CD14-positive monocyte (primary cell): ENCODE measurements at regions not wholly inside any gene's neighbourhood (a gene's known extent, or its start where the extent isn't known, plus 50 kb on each side); places are given as distances from the start of the nearest gene placed in this dataset.

Experiments used
- DNase-seq, 3 donors: peaks; one replicate each; pipeline ENCODE4 v3.0.0-alpha.2; 2011 to 2022
- H2AFZ ChIP-seq: 2 replicates; pipeline ENCODE4 v1.6.0; 2012; ENCODE audit warnings: mild to moderate bottlenecking, low read depth, low read length, inconsistent platforms; ENCODE audit not compliant: insufficient read depth, poor library complexity, severe bottlenecking
- H3K27ac ChIP-seq, 2 donors: 1 replicate in 1 of 2; 2 replicates in 1 of 2; pipeline ENCODE4 v1.5.1; 2012 to 2013; ENCODE audit warnings: low read length in 2 of 2, control low read depth in 1 of 2, inconsistent platforms in 1 of 2, low read depth in 1 of 2, mild to moderate bottlenecking in 1 of 2
- H3K27me3 ChIP-seq, 2 donors: one replicate each; pipeline versions ENCODE4 v1.6.0 to v1.6.1; 2011 to 2013; ENCODE audit warnings: low read length in 2 of 2; ENCODE audit not compliant: control insufficient read depth in 2 of 2, insufficient read depth in 2 of 2
- H3K36me3 ChIP-seq, 2 donors: replicated peaks in 1 of 2; 1 replicate in 1 of 2; 2 replicates in 1 of 2; pipeline versions ENCODE4 v1.5.1 to v1.6.1; 2012 to 2013; ENCODE audit warnings: low read length in 2 of 2, control low read depth in 1 of 2, inconsistent platforms in 1 of 2, mild to moderate bottlenecking in 1 of 2; ENCODE audit not compliant: insufficient read depth in 2 of 2, control insufficient read depth in 1 of 2
- H3K4me1 ChIP-seq, 2 donors: 1 replicate in 1 of 2; 2 replicates in 1 of 2; pipeline versions ENCODE4 v1.5.1 to v1.6.1; 2012 to 2013; ENCODE audit warnings: low read length in 2 of 2, control low read depth in 1 of 2, inconsistent platforms in 1 of 2, mild to moderate bottlenecking in 1 of 2, moderate library complexity in 1 of 2; ENCODE audit not compliant: insufficient read depth in 2 of 2, control insufficient read depth in 1 of 2
- H3K4me2 ChIP-seq: replicated peaks from 2 replicates; pipeline ENCODE3; 2012; ENCODE audit warnings: low read length, moderate library complexity, mild to moderate bottlenecking; ENCODE audit not compliant: poor library complexity, severe bottlenecking; ENCODE audit errors: extremely low read depth
- H3K4me3 ChIP-seq, 3 experiments: fragments of 200-600 bp in 1 of 3; sonication (generic) in 1 of 3; replicated peaks in 1 of 3; 1 replicate in 2 of 3; 2 replicates in 1 of 3; pipeline ENCODE4 v1.5.1; 2011 to 2013; ENCODE audit warnings: low read length in 3 of 3, mild to moderate bottlenecking in 3 of 3, control low read depth in 2 of 3, low read depth in 2 of 3, inconsistent platforms in 1 of 3, moderate library complexity in 1 of 3
- H3K79me2 ChIP-seq: 2 replicates; pipeline ENCODE4 v1.6.0; 2012; ENCODE audit warnings: mild to moderate bottlenecking, control low read depth, inconsistent platforms, low read length, moderate library complexity; ENCODE audit not compliant: insufficient read depth
- H3K9ac ChIP-seq: 2 replicates; pipeline ENCODE4 v1.6.0; 2017; ENCODE audit warnings: low read length, mild to moderate bottlenecking; ENCODE audit not compliant: insufficient read depth, poor library complexity, severe bottlenecking
- H3K9me3 ChIP-seq, 2 donors: replicated peaks in 1 of 2; 1 replicate in 1 of 2; 2 replicates in 1 of 2; pipeline versions ENCODE4 v1.5.1 to v1.6.1; 2012 to 2013; ENCODE audit warnings: low read length in 2 of 2, control low read depth in 1 of 2; ENCODE audit not compliant: control insufficient read depth in 1 of 2, insufficient read depth in 1 of 2
- H4K20me1 ChIP-seq: 2 replicates; pipeline ENCODE4 v1.6.0; 2012; ENCODE audit warnings: mild to moderate bottlenecking, low read length, control low read depth, moderate library complexity; ENCODE audit not compliant: insufficient read depth
- H3K27ac Mint-ChIP-seq, 7 donors: one replicate each; pipeline ENCODE4 v1.8.0; 2020; ENCODE audit warnings: mild to moderate bottlenecking in 7 of 7, mixed read lengths in 7 of 7, moderate library complexity in 6 of 7, inconsistent platforms in 2 of 7
- H3K27me3 Mint-ChIP-seq, 3 donors: one replicate each; pipeline ENCODE4 v1.8.0; 2021 to 2022; ENCODE audit warnings: low read depth in 3 of 3, mild to moderate bottlenecking in 3 of 3, mixed read lengths in 3 of 3, moderate library complexity in 3 of 3, inconsistent platforms in 1 of 3
- H3K36me3 Mint-ChIP-seq, 2 donors: one replicate each; pipeline ENCODE4 v1.8.0; 2020; ENCODE audit warnings: mixed read lengths in 2 of 2, inconsistent platforms in 1 of 2, mild to moderate bottlenecking in 1 of 2
- H3K4me1 Mint-ChIP-seq: one replicate; pipeline ENCODE4 v1.8.0; 2020; ENCODE audit warnings: mild to moderate bottlenecking, mixed read lengths
- H3K4me3 Mint-ChIP-seq, 2 donors: one replicate each; pipeline ENCODE4 v1.8.0; 2020; ENCODE audit warnings: mild to moderate bottlenecking in 2 of 2, mixed read lengths in 2 of 2, moderate library complexity in 1 of 2
- H3K9me3 Mint-ChIP-seq, 7 donors: one replicate each; pipeline ENCODE4 v1.8.0; 2020 to 2022; ENCODE audit warnings: mixed read lengths in 7 of 7, mild to moderate bottlenecking in 6 of 7, moderate library complexity in 6 of 7, inconsistent platforms in 2 of 7
- WGBS: methylation state at CpG from one replicate; pipeline ENCODE4 v1.1.5; 2013; ENCODE audit warnings: missing lambda C conversion rate; ENCODE audit not compliant: insufficient coverage; 5-methylcytosine and 5-hydroxymethylcytosine counted together
- intact Hi-C, 2 donors: fragments of 100-400 bp; cut with micrococcal nuclease; formaldehyde crosslinking; loops; one replicate each; pipeline versions ENCODE4 v1.15.0 to v1.15.1; 2023
- TF ChIP-seq, protein P1 (sequence below): fragments of 200-600 bp; IDR thresholded peaks from one replicate; pipeline ENCODE4 v1.8.0; 2022; ENCODE audit warnings: antibody characterized with exemption, mild to moderate bottlenecking

DNA sequence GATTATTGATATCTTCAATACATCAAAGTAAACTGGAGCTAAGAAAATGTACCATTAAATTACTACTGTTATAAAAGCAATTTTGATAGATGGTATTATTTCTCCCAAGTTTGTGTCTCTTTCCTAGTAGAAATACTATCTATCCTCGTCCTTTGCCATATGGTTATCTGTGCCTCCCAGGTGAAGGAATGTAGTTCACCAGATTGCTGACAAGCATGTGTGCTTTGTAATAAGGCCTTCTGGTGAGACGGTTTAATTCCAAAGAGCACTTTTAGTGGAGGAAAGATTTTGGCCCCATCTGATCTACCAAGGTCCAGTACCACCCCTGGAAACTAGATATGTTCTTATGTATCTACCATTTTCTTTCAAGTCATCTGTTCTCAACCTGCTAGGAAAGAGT lies 243.6 kb downstream of the DLEU7 start:
- Mint-ChIP-seq H3K9me3 (no peaks in the 10 kb centered on the region), H3K27me3 (peaks cover 1 to 3% (median 2%) of the 10 kb centered on the region in 3 donors), H3K36me3 (no peaks in the 10 kb centered on the region), H3K4me3 (no peak overlapping the region), H3K27ac (no peak overlapping the region), H3K4me1 (peaks cover under 1% of the 10 kb centered on the region)
- no peak overlapping the region for H3K9ac ChIP-seq
- H3K9me3 ChIP-seq: no peaks in the 10 kb centered on the region
- intact Hi-C loops: no loop called here
- H3K4me2 ChIP-seq: no peak overlapping the region
- no peak overlapping the region for H3K4me3 ChIP-seq
- no peaks in the 10 kb centered on the region for H4K20me1 ChIP-seq
- no peaks in the 10 kb centered on the region for H3K36me3 ChIP-seq
- no peak overlapping the region for H3K27ac ChIP-seq
- TF ChIP-seq, protein P1, sequence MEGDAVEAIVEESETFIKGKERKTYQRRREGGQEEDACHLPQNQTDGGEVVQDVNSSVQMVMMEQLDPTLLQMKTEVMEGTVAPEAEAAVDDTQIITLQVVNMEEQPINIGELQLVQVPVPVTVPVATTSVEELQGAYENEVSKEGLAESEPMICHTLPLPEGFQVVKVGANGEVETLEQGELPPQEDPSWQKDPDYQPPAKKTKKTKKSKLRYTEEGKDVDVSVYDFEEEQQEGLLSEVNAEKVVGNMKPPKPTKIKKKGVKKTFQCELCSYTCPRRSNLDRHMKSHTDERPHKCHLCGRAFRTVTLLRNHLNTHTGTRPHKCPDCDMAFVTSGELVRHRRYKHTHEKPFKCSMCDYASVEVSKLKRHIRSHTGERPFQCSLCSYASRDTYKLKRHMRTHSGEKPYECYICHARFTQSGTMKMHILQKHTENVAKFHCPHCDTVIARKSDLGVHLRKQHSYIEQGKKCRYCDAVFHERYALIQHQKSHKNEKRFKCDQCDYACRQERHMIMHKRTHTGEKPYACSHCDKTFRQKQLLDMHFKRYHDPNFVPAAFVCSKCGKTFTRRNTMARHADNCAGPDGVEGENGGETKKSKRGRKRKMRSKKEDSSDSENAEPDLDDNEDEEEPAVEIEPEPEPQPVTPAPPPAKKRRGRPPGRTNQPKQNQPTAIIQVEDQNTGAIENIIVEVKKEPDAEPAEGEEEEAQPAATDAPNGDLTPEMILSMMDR: no peak
- H3K27me3 ChIP-seq: no peaks in the 10 kb centered on the region
- no peaks in the 10 kb centered on the region for H3K4me1 ChIP-seq
- no peak overlapping the region for H2AFZ ChIP-seq
- DNase-seq: no peak
- no CpG with 5 or more reads among the region's 2 CpGs for WGBS
- H3K79me2 ChIP-seq: no peaks in the 10 kb centered on the region

- no peak overlapping the region for H3K27ac Mint-ChIP-seq
- Histone ChIP-seq H3K9ac (no peak overlapping the region), H3K4me3 (no peak overlapping the region), H4K20me1 (no peaks in the 10 kb centered on the region), H3K4me1 (no peaks in the 10 kb centered on the region), H3K36me3 (no peaks in the 10 kb centered on the region), H2AFZ (no peak overlapping the region), H3K27ac (no peak overlapping the region), H3K9me3 (no peaks in the 10 kb centered on the region), H3K4me2 (no peak overlapping the region), H3K27me3 (no peaks in the 10 kb centered on the region), H3K79me2 (no peaks in the 10 kb centered on the region)
- H3K36me3 Mint-ChIP-seq: no peaks in the 10 kb centered on the region
- peaks cover 0 to 6% (median 0%) of the 10 kb centered on the region in 3 donors for H3K27me3 Mint-ChIP-seq
- H3K4me1 Mint-ChIP-seq: peaks cover 12% of the 10 kb centered on the region
- DNase-seq: no peak
- WGBS: 100% methylated on average over 1 of the region's 7 CpGs
- no peaks in the 10 kb centered on the region for H3K9me3 Mint-ChIP-seq
- H3K4me3 Mint-ChIP-seq: no peak overlapping the region
- intact Hi-C loops: no loop called here
- TF ChIP-seq, protein P1: no peak
Observed at GRCh38 chr13:50608370-50608769, 235.1 kb downstream of the DLEU7 start.
